ENCODE measurements at regions not wholly inside any gene's neighbourhood (a gene's known extent, or its start where the extent isn't known, plus 50 kb on each side); places are given as distances from the start of the nearest gene placed in this dataset.
"Not testable (repeated sequence)": the region's sequence is repeated elsewhere in the genome, so short reads cannot be mapped to it uniquely, and the experiment has no call there.

DNA sequence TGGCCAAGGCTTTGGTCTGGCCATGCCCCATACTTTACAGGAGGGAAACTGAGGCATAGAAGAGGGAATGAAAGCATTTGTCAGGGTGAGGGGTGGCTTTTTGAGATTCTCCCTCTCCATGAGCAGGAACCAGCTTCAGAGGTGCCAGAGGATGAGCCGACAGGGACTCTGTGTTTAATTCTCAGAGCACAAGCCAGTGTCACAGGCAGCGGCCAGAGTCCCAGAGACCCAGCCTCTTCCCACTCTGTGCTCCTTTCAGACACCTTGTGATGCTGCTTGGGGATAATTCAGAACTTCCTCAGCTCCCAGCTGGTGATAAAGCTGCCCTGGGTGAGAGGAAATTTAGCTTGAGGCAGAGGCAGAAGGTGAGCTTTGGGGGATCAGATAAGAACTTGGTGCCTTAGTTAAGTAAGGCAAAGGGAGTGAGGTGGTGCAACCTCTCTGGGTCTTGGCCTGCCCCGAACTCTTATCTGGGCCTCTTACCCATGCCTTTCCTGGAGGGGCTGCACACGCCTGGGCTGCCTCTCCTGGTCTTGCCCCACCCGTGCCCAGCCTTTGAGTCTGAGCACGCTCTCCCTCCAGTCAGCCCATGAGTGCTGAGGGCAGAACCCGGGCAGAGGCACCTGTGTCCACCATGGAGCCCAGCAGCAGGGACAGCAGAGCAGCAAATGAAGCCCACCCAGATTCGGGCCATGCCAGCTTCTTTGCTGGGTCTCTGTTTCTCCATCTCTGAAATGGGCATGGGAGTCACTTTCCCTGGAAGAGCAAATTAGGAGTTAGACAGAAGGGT is 175.6 kb upstream of the C1orf174 start:
- Histone ChIP-seq H3K4me3 (ENCODE audit: low read depth in 1 of 3, low read length in 3 of 3) (no peak overlapping the region), H3K27ac (ENCODE audit: low read depth in 1 of 2, low read length in 2 of 2) (no peak overlapping the region), H3K9ac (ENCODE audit: low read depth in 1 of 2, low read length in 2 of 2) (no peak overlapping the region), H3K4me1 (ENCODE audit: control insufficient read depth in 4 of 4, insufficient read depth in 4 of 4, low read length in 3 of 4) (no peaks in the 10 kb centered on the region), H3K27me3 (ENCODE audit: control insufficient read depth in 4 of 4, insufficient read depth in 4 of 4, low read length in 3 of 4) (peaks cover 0 to 2% (median 0%) of the 10 kb centered on the region in 4 donors), H3K36me3 (ENCODE audit: control insufficient read depth in 4 of 4, insufficient read depth in 3 of 4, low read depth in 1 of 4, low read length in 3 of 4) (no peaks in the 10 kb centered on the region), H3K9me3 (ENCODE audit: control insufficient read depth in 4 of 4, low read length in 3 of 4) (no peaks in the 10 kb centered on the region)
- TF ChIP-seq, protein P1, sequence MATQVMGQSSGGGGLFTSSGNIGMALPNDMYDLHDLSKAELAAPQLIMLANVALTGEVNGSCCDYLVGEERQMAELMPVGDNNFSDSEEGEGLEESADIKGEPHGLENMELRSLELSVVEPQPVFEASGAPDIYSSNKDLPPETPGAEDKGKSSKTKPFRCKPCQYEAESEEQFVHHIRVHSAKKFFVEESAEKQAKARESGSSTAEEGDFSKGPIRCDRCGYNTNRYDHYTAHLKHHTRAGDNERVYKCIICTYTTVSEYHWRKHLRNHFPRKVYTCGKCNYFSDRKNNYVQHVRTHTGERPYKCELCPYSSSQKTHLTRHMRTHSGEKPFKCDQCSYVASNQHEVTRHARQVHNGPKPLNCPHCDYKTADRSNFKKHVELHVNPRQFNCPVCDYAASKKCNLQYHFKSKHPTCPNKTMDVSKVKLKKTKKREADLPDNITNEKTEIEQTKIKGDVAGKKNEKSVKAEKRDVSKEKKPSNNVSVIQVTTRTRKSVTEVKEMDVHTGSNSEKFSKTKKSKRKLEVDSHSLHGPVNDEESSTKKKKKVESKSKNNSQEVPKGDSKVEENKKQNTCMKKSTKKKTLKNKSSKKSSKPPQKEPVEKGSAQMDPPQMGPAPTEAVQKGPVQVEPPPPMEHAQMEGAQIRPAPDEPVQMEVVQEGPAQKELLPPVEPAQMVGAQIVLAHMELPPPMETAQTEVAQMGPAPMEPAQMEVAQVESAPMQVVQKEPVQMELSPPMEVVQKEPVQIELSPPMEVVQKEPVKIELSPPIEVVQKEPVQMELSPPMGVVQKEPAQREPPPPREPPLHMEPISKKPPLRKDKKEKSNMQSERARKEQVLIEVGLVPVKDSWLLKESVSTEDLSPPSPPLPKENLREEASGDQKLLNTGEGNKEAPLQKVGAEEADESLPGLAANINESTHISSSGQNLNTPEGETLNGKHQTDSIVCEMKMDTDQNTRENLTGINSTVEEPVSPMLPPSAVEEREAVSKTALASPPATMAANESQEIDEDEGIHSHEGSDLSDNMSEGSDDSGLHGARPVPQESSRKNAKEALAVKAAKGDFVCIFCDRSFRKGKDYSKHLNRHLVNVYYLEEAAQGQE (IDR thresholded peaks at IDR 0.05), result no peak
- TF ChIP-seq, protein P2, sequence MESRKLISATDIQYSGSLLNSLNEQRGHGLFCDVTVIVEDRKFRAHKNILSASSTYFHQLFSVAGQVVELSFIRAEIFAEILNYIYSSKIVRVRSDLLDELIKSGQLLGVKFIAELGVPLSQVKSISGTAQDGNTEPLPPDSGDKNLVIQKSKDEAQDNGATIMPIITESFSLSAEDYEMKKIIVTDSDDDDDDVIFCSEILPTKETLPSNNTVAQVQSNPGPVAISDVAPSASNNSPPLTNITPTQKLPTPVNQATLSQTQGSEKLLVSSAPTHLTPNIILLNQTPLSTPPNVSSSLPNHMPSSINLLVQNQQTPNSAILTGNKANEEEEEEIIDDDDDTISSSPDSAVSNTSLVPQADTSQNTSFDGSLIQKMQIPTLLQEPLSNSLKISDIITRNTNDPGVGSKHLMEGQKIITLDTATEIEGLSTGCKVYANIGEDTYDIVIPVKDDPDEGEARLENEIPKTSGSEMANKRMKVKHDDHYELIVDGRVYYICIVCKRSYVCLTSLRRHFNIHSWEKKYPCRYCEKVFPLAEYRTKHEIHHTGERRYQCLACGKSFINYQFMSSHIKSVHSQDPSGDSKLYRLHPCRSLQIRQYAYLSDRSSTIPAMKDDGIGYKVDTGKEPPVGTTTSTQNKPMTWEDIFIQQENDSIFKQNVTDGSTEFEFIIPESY (IDR thresholded peaks at IDR 0.05), result no peak
- no peak for TF ChIP-seq TAF1 (conservative IDR thresholded peaks at IDR 0.05)
- TF ChIP-seq JUND (IDR thresholded peaks at IDR 0.05), result no peak
- no peak for TF ChIP-seq RAD21 (IDR thresholded peaks at IDR 0.05)
- TF ChIP-seq, protein P3, sequence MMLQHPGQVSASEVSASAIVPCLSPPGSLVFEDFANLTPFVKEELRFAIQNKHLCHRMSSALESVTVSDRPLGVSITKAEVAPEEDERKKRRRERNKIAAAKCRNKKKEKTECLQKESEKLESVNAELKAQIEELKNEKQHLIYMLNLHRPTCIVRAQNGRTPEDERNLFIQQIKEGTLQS (IDR thresholded peaks at IDR 0.05), result no peak
- TF ChIP-seq YY1 (IDR thresholded peaks at IDR 0.05), result no peak
- 70% methylated on average over 8 of the region's 8 CpGs for WGBS
- no peak for DNase-seq (ENCODE audit: low spot score)

DNA sequence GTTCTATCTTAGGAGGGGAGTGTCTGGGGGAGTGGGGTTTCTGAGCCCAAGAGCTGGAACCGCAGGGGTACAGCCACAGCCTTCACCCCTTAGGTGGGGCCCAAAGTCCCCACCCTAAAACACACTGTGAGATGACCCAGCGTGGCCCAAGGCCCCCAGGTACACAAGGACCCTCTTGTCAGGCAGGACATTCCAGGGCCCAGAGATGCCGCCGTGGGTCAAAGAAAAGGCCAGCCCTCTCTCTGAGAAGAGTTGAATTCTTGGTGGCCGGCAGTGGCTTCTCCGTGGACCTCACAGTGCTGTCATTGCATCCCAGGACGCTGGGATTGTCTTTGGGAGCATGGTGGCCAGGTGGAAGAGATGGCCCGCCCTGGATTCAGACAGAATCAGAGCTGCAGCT is 176.3 kb upstream of the C1orf174 start:
- no peaks in the 10 kb centered on the region for H3K9me3 ChIP-seq (ENCODE audit: control insufficient read depth in 4 of 4, low read length in 3 of 4)
- H3K4me1 ChIP-seq (ENCODE audit: control insufficient read depth in 4 of 4, insufficient read depth in 4 of 4, low read length in 3 of 4), result no peaks in the 10 kb centered on the region
- no peak overlapping the region for H3K9ac ChIP-seq (ENCODE audit: low read depth in 1 of 2, low read length in 2 of 2)
- no peak for TF ChIP-seq RAD21 (IDR thresholded peaks at IDR 0.05)
- WGBS, result 72% methylated on average over 8 of the region's 8 CpGs
- H3K27ac ChIP-seq (ENCODE audit: low read depth in 1 of 2, low read length in 2 of 2), result no peak overlapping the region
- no peaks in the 10 kb centered on the region for H3K36me3 ChIP-seq (ENCODE audit: control insufficient read depth in 4 of 4, insufficient read depth in 3 of 4, low read depth in 1 of 4, low read length in 3 of 4)
- H3K27me3 ChIP-seq (ENCODE audit: control insufficient read depth in 4 of 4, insufficient read depth in 4 of 4, low read length in 3 of 4), result peaks cover 0 to 2% (median 0%) of the 10 kb centered on the region in 4 donors
- H3K4me3 ChIP-seq (ENCODE audit: low read depth in 1 of 3, low read length in 3 of 3), result no peak overlapping the region
- no peak for DNase-seq (ENCODE audit: low spot score)

DNA sequence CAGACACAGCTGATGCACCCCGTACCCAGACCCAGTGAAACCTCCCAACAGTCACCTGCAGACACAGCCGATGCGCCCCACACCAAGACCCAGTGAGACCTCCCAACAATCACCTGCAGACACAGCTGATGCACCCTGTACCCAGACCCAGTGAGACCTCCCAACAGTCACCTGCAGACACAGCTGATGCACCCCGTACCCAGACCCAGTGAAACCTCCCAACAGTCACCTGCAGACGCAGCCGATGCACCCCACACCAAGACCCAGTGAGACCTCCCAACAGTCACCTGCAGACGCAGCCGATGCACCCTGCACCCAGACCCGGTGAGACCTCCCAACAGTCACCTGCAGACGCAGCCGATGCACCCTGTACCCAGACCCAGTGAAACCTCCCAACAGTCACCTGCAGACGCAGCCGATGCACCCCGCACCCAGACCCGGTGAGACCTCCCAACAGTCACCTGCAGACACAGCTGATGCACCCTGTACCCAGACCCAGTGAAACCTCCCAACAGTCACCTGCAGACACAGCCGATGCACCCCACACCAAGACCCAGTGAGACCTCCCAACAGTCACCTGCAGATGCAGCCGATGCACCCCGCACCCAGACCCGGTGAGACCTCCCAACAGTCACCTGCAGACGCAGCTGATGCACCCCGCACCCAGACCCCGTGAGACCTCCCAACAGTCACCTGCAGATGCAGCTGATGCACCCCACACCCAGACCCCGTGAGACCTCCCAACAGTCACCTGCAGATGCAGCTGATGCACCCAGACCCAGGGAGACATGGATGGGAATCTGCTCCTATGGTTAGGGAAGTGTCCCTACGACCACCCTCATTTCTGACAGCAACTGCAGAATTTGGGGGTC is 178.3 kb upstream of the C1orf174 start:
- H3K4me1 ChIP-seq (ENCODE audit: control insufficient read depth in 4 of 4, insufficient read depth in 4 of 4, low read length in 3 of 4); H3K9me3 ChIP-seq (ENCODE audit: control insufficient read depth in 4 of 4, low read length in 3 of 4); H3K4me3 ChIP-seq (ENCODE audit: low read depth in 1 of 3, low read length in 3 of 3); H3K9ac ChIP-seq (ENCODE audit: low read depth in 1 of 2, low read length in 2 of 2); H3K27ac ChIP-seq (ENCODE audit: low read depth in 1 of 2, low read length in 2 of 2); H3K36me3 ChIP-seq (ENCODE audit: control insufficient read depth in 4 of 4, insufficient read depth in 3 of 4, low read depth in 1 of 4, low read length in 3 of 4); H3K27me3 ChIP-seq (ENCODE audit: control insufficient read depth in 4 of 4, insufficient read depth in 4 of 4, low read length in 3 of 4); DNase-seq (ENCODE audit: low spot score): not testable (repeated sequence)
- 72% methylated on average over 23 of the region's 24 CpGs for WGBS
